HG02642 (cell line): ENCODE measurements at regions not wholly inside any gene's neighbourhood (a gene's known extent, or its start where the extent isn't known, plus 50 kb on each side); places are given as distances from the start of the nearest gene placed in this dataset.
"Not testable (repeated sequence)": the region's sequence is repeated elsewhere in the genome, so short reads cannot be mapped to it uniquely, and the experiment has no call there.

ENCODE experiments used
- ATAC-seq: cut with Tn5 transposase; IDR thresholded peaks from one replicate; pipeline ENCODE4 v1.9.1; 2021; ENCODE audit warnings: mild to moderate bottlenecking; ENCODE audit not compliant: unreplicated experiment, poor library complexity

DNA sequence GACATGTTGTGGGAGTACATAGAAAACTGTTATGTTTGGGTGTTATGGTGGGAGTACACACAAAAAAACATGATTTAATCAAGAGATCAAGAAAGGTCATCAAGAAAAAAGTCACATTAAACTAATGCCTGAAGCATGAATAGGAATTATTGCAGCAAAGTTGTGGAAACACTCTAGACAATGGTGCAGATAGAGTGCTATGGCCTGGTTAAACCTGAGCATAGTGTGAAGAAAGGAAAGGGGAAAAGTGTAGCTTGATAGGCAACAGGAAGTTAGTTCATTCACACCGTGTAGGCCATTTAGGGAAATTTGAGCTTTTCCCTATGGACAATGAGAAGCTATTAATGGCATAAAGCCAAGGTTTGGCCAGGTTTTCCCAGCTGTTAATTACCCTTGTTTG is 162.1 kb upstream of the EMCN start:
- ATAC-seq, result no peak

DNA sequence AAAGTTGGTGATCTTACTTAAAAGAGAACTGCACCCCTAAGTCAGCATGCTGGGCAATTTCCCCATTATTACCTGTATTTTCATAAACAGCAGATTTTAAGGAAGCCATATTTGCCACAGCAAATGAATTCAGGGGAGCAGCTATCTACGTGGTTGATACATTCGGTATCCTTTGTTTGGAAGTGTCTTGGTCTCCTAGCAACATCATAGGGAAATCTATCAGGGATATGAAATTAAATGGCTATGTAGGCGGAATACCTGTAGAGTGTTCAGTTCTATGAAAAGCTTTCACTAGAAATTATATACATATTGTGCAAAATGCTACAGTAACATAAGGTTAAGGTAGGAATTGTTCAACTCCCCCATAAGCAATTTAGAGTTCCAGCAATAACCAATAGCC is 157.2 kb upstream of the EMCN start:
- no peak for ATAC-seq

DNA sequence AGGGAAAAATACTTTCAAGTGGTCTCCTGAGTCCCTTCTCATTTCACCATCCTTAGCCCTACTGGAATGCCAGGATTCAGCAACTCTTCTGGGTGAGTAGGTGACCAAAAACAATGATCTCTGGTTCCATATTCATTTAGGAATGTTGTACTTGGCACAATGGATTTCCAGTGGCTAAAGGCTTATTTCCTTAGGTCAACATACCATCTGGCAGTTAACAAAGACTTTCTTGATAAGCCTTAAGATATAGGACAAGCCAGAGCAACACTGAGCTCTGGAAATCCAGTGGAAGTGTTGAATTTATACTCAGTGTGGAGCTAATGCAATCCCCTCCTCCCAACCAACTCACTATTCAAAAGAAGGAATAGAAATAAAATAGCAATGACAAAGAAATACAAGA is 139.4 kb upstream of the EMCN start:
- ATAC-seq, result no peak

DNA sequence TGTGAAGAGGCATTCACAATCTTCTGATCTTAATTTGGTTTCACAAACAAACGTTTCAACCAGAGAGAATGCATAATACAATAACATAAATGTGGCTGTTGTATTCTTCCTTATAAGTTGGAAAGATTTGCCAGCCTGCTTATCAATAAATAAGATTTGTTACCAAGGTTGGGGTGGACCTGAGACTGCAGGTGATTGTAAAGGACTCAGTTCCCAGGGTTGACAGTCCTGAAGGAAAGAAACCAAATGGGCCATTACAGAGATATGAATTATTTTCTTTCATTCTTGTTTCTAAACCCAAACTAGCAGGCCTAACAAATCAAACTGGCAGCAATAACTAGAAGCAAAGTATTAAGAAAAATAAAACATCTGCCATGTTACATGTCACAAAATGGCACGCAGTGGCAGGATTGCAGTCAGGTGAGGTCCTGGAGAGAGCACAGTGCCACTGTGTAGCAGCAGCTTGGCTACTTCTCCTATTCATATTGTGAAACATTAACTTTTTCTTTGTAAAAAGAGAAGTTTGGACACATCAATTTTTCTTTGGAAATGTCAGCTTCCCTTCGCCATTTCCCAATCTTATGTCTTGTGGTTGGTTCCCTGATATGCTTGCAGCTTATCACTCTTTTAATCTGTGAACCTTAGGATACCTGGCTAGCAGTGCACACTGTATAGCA is 133.8 kb upstream of the EMCN start:
- ATAC-seq, result no peak

DNA sequence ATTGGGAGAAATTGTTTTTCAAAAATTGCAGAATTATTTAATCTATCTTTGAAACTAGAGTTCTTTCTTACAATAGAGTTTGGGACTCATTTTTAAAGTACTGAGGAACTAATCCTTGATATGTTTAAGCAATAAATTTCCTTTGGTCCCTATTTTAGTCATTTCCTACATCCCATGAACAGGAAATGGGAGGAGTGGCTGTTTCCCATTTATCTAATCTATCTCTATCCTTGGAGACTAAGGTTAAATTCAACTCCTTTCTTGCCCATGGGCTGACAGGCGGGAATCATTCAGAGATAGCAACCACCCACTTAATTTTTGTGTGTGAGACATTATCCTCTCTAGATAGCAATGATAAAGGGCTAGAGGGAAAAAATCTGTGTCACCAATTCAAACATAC is 131.6 kb upstream of the EMCN start:
- no peak for ATAC-seq

DNA sequence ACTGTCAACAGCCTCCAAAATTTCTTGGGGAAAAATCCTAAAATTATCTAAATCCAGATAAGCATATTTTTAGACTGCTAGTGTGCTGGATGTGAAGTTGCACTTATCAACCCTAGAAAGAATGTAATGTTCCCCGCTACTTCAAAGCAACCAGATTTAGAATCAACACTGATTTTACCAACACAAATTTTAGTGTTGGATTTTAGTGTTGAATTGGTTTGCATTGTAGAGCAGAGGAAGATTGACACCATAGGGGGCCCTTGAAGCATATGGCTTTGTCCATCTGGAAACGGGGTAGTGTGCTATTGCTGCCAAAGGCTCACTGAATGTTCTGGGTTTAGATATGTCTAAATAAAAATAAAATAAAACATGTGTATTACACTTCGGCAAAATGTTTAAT is 126.3 kb upstream of the EMCN start:
- no peak for ATAC-seq

DNA sequence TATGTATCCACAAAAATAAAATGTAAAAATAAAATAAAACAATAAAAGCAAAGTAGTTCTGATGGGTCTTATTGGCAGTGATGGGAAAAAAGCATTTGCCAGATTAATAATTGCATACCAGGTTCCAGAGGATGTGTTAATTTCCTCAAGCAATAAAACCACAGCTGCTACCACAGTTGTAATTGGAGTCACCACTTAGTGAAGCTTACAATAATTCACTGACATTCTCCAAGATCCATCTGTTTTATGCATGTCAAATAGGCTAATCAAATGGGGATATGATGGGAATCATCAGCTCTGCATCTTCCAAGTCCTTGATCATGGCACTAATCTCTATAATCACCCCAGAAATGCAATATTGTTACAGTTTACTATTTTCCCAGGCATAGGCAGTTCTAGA is 123.5 kb upstream of the EMCN start:
- no peak for ATAC-seq

DNA sequence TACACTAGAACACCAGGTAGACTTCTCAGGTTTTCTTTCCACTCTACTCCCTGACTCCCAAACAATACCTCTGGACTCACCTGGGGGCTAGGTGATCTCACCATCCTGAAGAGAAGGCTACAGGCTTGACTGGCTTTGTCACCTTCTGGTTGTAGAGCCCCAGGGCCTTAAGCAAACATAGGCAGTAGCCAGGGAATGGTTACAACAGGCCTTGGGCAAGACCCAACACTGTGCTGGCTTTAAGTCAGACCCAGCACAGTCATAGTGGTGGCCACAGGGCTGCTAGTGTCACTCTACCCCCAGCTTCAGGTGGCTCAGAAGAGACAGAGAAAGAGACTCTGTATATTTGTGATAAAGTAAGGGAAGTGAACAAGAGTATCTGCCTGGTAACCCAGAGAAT is 118.1 kb upstream of the EMCN start:
- no peak for ATAC-seq

DNA sequence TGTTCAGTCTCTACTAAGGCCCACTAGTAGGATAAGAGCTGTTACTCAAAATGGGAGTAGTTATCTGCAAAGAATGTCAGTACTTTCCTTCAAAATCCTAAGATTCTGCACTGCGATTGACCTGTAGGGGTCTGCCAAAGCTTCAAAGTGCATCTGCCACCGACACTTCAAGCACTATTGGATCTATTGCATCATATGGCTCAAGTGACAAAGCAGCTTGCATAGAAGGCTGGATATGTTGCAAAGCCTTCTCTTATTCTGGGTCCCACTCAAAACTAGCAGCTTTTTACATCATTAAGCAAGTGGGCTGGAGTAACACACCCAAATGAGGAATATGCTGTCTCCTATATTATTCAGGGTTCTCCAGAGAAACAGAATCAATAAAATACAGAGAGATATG is 115.4 kb upstream of the EMCN start:
- no peak for ATAC-seq

DNA sequence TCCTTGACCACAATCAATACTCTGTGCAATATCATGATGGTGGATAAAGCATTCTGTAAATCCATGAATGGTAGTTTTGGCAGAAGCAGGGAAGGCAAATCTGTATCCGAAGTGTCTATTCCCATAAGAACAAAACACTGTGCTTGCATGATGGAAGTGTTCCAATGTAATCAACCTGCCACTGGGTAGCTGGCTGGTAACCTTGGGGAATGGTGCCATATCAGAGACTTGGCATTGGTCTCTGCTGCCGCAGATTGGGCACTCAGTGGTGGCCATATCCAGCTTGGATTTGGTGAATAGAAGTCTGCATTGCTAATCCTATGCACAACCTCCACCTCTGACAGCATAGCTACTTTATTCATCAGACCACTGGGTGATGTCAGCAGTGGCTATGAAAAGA is 114.3 kb upstream of the EMCN start:
- no peak for ATAC-seq

DNA sequence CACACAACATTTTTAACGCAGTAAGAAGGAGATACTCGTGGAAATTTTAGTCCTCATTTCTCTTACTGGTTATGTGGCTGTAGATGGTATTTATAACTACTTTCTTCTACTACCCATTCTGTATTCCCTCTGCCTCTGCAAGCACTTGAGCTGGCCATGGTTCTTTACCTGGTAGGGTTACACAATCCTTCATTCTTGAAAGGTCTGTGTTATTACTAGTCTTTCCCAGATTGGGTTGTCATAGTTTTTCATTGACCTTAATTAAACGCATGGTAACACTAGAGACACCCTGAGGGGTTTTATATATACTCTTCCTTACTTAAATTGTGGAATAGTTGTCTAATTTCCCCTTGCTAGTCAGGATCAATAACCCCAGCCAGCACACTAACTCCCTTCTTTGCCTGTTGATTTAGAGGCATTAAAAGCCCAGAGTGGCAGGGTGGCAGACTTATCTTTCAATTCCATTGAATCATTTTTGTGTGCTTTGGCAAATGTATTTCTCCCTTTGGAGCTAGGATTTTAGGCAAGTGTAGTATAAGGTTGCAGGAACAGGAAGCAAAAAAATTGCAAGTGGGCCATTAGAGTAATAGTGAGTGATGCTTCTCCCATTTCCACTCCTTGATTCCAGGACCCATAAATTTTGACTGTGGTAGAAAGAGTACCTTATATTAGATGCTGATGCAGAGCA is 113.6 kb upstream of the EMCN start:
- no peak for ATAC-seq

DNA sequence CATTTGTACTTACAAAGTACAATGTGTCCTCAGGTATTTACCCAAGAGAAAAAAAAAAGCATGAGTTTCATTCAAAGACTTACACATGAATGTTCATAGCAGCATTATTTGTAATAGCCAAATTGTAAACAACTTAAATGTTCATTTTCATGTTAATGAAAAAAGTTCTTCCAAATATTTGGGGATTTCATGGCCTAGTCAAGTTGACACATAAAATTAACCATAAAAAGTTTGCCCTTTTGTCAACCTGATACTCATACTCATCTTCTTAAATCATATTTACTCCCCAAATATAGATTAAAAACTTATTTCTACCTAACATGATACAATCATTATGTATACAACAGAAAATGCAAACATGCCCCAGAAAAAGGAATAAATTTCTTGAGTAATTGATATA is 112.5 kb upstream of the EMCN start:
- ATAC-seq, result no peak

DNA sequence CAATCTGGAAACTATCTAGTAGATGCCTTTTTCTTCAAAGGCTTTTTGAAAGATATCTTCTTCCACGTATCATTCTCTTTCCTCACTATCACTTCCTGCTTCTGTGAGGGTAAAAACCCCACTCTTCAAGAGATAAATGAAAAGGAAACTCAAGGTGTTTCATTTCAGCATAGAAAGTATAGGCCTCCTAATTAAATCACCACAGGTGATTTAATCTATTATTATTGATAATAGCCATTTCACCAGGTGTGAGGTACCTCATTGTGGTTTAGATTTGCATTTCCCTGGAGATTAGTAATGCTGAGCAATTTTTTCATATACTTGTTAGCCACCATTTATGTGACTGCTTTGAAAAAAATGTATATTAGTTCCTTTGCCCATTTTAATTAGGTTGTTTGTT is 92.0 kb upstream of the EMCN start:
- no peak for ATAC-seq

DNA sequence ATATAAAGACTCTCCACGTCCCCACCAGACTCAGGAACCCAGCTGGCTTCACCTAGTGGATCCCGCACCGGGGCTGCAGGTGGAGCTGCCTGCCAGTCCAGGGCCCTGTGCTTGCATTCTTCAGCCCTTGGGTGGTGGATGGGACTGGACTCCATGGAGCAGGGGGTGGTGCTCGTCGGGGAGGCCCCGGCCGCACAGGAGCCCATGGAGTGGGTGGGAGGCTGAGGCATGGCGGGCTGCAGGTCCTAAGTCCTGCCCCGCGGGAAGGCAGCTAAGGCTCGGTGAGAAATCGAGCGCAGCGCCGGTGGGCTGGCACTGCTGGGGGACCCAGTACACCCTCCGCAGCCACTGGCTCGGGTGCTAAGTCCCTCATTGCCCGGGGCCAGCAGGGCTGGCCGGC is 90.8 kb upstream of the EMCN start:
- ATAC-seq, result not testable (repeated sequence)

DNA sequence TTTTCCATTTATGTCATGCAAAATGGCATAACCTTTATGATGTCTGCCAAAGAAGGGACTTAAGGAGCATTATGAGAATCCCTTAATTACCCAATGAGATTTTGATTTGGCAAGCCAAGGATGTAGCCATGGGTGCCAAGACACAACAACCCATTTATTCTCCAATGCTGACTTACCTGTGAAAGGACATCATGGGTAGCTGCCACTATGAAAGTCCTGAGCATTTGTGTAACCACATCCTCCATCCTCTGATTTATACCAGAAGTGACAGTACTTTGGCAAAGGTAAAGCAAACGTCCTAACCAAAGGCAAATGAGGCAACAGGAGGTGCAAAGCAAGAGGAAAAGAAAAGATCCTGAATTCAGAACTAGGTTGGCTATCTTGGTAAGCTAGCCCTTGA is 87.3 kb upstream of the EMCN start:
- no peak for ATAC-seq

DNA sequence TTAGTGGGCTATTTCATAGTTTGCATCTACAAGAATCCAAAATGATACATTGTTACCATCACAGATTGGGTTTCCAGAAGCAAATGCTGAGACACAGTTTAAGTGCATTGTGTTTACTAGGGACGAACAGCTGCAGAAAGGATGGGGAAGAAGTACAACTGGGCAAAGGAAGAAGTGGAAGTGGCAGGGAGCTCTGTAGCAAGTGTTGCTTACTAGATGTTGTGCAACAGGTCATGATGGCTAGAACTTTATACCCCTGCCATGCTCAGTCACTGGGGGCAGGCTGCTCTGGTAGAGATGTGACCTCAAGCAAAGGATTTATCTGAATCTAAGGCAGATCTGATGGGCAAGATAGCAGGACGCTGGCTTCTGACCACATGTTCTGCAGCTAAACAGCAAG is 76.1 kb upstream of the EMCN start:
- no peak for ATAC-seq

DNA sequence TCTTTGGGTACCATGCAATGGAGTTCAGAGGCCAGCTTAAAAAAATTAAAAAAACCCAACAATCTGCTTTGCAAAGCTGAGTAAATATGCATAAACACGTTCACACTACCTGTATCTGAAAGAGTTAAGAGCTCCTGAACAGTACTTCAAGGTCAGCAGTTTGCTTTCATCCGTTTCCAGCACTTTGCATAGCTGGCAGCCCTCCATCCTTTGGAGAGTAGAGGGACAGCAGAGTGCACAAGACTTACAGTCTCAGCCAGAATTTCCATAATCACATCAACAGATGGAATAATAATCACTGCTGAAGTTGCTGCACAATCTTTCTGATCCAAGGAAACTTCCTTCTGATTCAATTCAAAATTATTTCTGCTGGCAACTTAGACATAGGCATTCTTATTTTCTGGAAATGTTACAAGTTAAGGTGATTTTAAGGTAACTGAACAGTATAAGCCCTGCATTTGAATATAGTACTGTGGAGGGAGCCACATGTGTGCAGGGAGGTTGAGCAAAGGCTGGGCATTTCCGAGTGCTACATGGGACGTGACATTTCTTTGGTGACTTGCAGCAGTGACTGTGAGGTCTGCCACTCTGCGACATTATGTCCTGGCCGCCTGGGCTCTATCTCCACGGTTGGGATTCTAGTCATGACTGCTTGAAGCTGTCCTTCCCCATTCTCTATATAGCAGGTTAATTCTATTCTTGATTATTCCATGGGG is 73.5 kb upstream of the EMCN start:
- no peak for ATAC-seq

DNA sequence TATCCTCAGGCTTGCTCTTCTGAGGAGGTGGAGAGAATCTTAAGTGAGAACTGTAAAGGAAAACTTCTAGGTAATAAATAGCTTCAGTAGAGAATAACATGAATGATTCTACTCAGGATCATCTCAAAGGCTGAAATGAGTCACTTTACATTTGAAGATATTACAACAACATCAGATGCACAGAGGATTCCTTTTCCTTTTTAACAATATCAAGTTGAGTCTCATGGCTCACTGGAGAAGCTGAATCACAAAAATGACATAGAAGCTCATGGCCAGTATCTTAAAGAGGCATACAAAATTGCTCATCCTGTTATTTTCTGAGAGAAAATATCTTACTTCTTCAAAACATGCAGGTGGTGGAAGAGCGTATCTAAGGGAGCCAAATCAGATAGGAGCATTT is 72.5 kb upstream of the EMCN start:
- no peak for ATAC-seq

DNA sequence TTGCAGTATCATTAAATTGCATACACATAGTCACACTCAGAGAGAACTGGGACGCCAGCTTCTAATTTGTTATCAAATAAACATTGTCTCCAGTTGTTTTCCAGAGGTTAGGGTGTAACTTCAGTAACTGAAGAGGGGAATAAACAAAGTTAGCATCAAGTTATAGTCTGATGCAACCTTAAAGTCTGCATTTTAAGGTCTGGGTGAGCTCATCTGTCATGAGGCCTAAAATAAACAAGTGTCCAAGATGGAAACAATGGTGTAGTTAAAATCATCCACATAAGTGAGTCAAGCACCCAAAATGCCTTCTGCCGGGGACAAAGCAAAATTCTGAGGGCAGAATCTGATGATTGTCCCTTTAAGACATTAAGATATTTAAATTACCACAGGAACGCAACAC is 70.3 kb upstream of the EMCN start:
- ATAC-seq, result no peak

DNA sequence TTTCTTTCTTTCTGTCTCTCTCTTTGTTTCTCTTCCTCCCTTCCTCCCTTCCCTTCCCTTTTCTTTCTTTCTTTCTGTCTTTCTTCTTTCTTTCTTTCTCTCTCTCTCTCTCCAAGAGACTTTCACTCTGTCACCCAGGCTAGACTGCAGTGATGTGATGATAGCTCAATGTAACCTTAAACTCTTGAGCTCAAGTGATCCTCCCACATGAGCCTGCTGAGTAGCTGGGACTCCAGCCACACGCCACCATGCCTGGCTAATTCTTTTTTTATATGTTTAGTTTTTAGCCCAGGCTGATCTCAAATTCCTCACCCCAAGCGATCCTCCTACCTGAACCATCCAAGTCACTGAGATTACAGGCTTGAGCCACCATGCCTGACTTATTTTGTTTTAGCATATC is 64.3 kb upstream of the EMCN start:
- no peak for ATAC-seq

DNA sequence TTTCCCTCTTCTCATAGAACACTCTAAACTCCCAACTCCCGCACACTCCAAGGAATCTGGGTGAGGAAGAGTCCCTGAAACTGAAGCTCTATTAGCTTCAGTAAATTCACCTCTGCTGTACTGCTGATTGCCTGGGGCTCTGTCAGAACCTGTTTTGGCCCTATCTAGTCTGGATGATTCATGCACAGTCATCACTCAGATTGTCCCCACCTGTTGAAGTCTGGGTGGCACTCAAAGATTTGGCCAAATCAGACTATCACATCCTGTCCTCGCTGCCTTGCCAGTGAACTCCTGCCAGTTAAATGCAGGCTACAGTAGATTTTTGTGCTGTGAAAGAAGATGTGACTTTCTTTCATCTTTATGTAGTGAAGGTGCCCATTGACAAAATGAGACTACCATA is 63.5 kb upstream of the EMCN start:
- ATAC-seq, result no peak

DNA sequence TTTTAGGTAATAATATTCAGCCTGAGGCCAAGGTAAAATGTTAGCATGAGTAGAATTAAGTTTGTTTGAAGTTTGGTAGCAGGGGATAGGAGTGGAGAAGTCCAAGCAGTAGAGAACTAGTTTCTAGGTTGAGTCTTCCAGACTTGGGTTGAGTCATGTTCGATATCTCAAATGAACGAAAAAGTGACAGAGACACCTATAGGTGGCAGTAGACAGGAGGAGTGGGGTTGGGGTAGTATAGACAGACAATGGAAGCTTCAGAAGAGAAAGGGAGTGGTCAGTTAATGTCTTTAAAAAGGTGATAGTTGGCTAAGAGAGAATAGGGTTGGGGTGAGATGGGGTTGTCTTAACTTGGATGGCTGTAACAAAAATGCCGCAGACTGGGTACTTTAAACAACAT is 58.7 kb upstream of the EMCN start:
- no peak for ATAC-seq
